H9 (cell line): ENCODE measurements at regions not wholly inside any gene's neighbourhood (a gene's known extent, or its start where the extent isn't known, plus 50 kb on each side); places are given as distances from the start of the nearest gene placed in this dataset.

Source experiments
- DNase-seq: peaks from one replicate; pipeline ENCODE4 v3.0.0-alpha.2; 2017
- H2AFZ ChIP-seq: one replicate; pipeline ENCODE4 v1.6.1; 2013; ENCODE audit warnings: mild to moderate bottlenecking, low read length, control low read depth, moderate library complexity
- H2AK5ac ChIP-seq: 2 replicates; pipeline ENCODE4 v1.6.1; 2013; ENCODE audit warnings: low read length, control low read depth, mixed read lengths; ENCODE audit not compliant: insufficient read length
- H2BK120ac ChIP-seq: one replicate; pipeline ENCODE4 v1.6.1; 2013; ENCODE audit warnings: low read depth, mild to moderate bottlenecking, low read length, control low read depth, inconsistent platforms; ENCODE audit not compliant: poor library complexity, severe bottlenecking
- H2BK12ac ChIP-seq: 2 replicates; pipeline ENCODE4 v1.6.1; 2013; ENCODE audit warnings: low read length, control low read depth, mixed read lengths, low read depth; ENCODE audit not compliant: insufficient read length
- H2BK15ac ChIP-seq: 2 replicates; pipeline ENCODE4 v1.6.1; 2013; ENCODE audit warnings: low read depth, low read length, control low read depth
- H2BK20ac ChIP-seq: one replicate; pipeline ENCODE4 v1.6.1; 2013; ENCODE audit warnings: low read depth, mild to moderate bottlenecking, low read length, control low read depth, inconsistent platforms; ENCODE audit not compliant: poor library complexity, severe bottlenecking
- H2BK5ac ChIP-seq: 2 replicates; pipeline ENCODE4 v1.6.1; 2013; ENCODE audit warnings: low read length, control low read depth, mixed read lengths; ENCODE audit not compliant: insufficient read length
- H3K14ac ChIP-seq: 2 replicates; pipeline ENCODE4 v1.6.1; 2013; ENCODE audit warnings: low read length, control low read depth; ENCODE audit not compliant: insufficient read depth
- H3K18ac ChIP-seq: 2 replicates; pipeline ENCODE4 v1.6.1; 2013; ENCODE audit warnings: low read depth, mild to moderate bottlenecking, mixed read lengths, low read length, control low read depth; ENCODE audit not compliant: insufficient read length
- H3K23ac ChIP-seq: 2 replicates; pipeline ENCODE4 v1.6.1; 2013; ENCODE audit warnings: low read length, control low read depth, mixed read lengths, low read depth; ENCODE audit not compliant: insufficient read length
- H3K23me2 ChIP-seq: 2 replicates; pipeline ENCODE4 v1.6.1; 2013; ENCODE audit warnings: low read depth, mild to moderate bottlenecking, mixed read lengths, low read length, control low read depth; ENCODE audit not compliant: insufficient read length, poor library complexity, severe bottlenecking
- H3K27ac ChIP-seq: 2 replicates; pipeline ENCODE4 v1.5.1; 2013; ENCODE audit warnings: low read length, control low read depth, mixed read lengths, low read depth; ENCODE audit not compliant: insufficient read length
- H3K27me3 ChIP-seq: 2 replicates; pipeline ENCODE4 v1.6.1; 2013; ENCODE audit warnings: low read length, control low read depth, inconsistent platforms; ENCODE audit not compliant: insufficient read depth
- H3K4ac ChIP-seq: 2 replicates; pipeline ENCODE4 v1.6.1; 2013; ENCODE audit warnings: low read depth, mild to moderate bottlenecking, control low read depth, inconsistent platforms, low read length, moderate library complexity
- H3K4me1 ChIP-seq: 2 replicates; pipeline ENCODE4 v1.6.1; 2013; ENCODE audit warnings: low read length, control low read depth, inconsistent platforms; ENCODE audit not compliant: insufficient read depth
- H3K4me2 ChIP-seq: 2 replicates; pipeline ENCODE4 v1.6.1; 2013; ENCODE audit warnings: low read length, control low read depth, mixed read lengths; ENCODE audit not compliant: insufficient read length, insufficient read depth
- H3K56ac ChIP-seq: 2 replicates; pipeline ENCODE4 v1.6.1; 2013; ENCODE audit warnings: low read depth, mild to moderate bottlenecking, mixed read lengths, low read length, control low read depth; ENCODE audit not compliant: insufficient read length
- H3K79me1 ChIP-seq: 2 replicates; pipeline ENCODE4 v1.6.1; 2013; ENCODE audit warnings: low read depth, mild to moderate bottlenecking, moderate library complexity, low read length, control low read depth, inconsistent platforms; ENCODE audit not compliant: insufficient read depth, poor library complexity, severe bottlenecking
- H3K79me2 ChIP-seq: 2 replicates; pipeline ENCODE4 v1.6.1; 2013; ENCODE audit warnings: low read length, control low read depth, inconsistent platforms; ENCODE audit not compliant: insufficient read depth
- H3K9ac ChIP-seq: 2 replicates; pipeline ENCODE4 v1.6.1; 2013; ENCODE audit warnings: low read length, control low read depth, mixed read lengths; ENCODE audit not compliant: insufficient read length; ENCODE audit errors: extremely low read depth
- H3K9me3 ChIP-seq: one replicate; pipeline ENCODE4 v1.6.1; 2013; ENCODE audit warnings: low read depth, low read length, inconsistent platforms; ENCODE audit not compliant: control insufficient read depth
- H3T11ph ChIP-seq: one replicate; pipeline ENCODE4 v1.6.1; 2013; ENCODE audit warnings: mild to moderate bottlenecking, low read length, control low read depth, inconsistent platforms
- H4K20me1 ChIP-seq: one replicate; pipeline ENCODE4 v1.6.1; 2013; ENCODE audit not compliant: control insufficient read depth, insufficient read length, insufficient read depth
- H4K5ac ChIP-seq: 2 replicates; pipeline ENCODE4 v1.6.1; 2013; ENCODE audit warnings: low read depth, mild to moderate bottlenecking, mixed read lengths, low read length, control low read depth; ENCODE audit not compliant: insufficient read length
- H4K8ac ChIP-seq: replicated peaks from 2 replicates; pipeline ENCODE4 v1.6.1; 2013; ENCODE audit warnings: low read length, control low read depth, mixed read lengths, low read depth; ENCODE audit not compliant: insufficient read length
- H4K91ac ChIP-seq: 2 replicates; pipeline ENCODE4 v1.6.1; 2013; ENCODE audit warnings: low read depth, mild to moderate bottlenecking, moderate library complexity, mixed read lengths, low read length, control low read depth; ENCODE audit not compliant: insufficient read length
- H3K27ac Mint-ChIP-seq, 3 experiments: 2 replicates in 2 of 3; 3 replicates in 1 of 3; pipeline ENCODE4 v1.8.0; 2020 to 2021; ENCODE audit warnings: mixed read lengths in 3 of 3, mild to moderate bottlenecking in 1 of 3, moderate library complexity in 1 of 3
- H3K27me3 Mint-ChIP-seq: 2 replicates; pipeline ENCODE4 v1.8.0; 2021; ENCODE audit warnings: low read depth, mild to moderate bottlenecking, moderate library complexity, mixed read lengths
- H3K36me3 Mint-ChIP-seq, 3 experiments: 2 replicates in 2 of 3; 3 replicates in 1 of 3; pipeline ENCODE4 v1.8.0; 2020 to 2021; ENCODE audit warnings: low read depth in 3 of 3, mixed read lengths in 3 of 3; ENCODE audit not compliant: insufficient read depth in 1 of 3
- H3K4me1 Mint-ChIP-seq, 2 experiments: 2 replicates each; pipeline ENCODE4 v1.8.0; 2020; ENCODE audit warnings: mixed read lengths in 2 of 2
- H3K4me3 Mint-ChIP-seq, 2 experiments: 2 replicates in 1 of 2; 3 replicates in 1 of 2; pipeline ENCODE4 v1.8.0; 2020 to 2021; ENCODE audit warnings: mild to moderate bottlenecking in 2 of 2, mixed read lengths in 2 of 2, moderate library complexity in 1 of 2
- H3K9me3 Mint-ChIP-seq, 2 experiments: 2 replicates in 1 of 2; 3 replicates in 1 of 2; pipeline ENCODE4 v1.8.0; 2020; ENCODE audit warnings: mild to moderate bottlenecking in 2 of 2, mixed read lengths in 2 of 2, moderate library complexity in 1 of 2
- WGBS: extraction: QIAGEN DNeasy Blood & Tissue Kit; methylation state at CpG from one replicate; pipeline ENCODE4 v1.1.7; 2013; ENCODE audit warnings: missing lambda C conversion rate, low lambda C conversion rate, mixed read lengths; ENCODE audit not compliant: insufficient read length; ENCODE audit errors: extremely low coverage; 5-methylcytosine and 5-hydroxymethylcytosine counted together
- TF ChIP-seq, protein P1 (sequence below): fragments of 200-600 bp; sonication (generic); conservative IDR thresholded peaks from 3 replicates; pipeline ENCODE4 v1.8.0; 2021; ENCODE audit warnings: antibody characterized with exemption, mild to moderate bottlenecking

DNA sequence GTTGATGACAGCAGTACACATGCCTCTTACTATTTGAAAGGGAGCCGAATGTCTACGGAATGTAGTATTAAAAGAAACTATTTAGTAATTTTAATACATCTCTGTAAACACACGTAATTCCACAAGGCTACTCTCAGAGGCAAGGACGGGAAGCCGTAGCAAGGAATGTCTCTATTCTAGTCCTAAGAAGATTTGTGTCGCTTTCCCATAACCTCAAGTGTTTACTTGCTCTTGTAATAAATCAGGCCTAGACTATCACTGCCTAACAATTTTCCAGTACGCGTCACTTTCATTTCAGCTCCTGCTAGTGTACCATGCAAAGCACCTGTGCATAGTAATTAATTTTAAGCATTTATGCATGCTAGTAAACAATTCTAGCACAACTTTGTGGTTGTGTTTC lies 86.7 kb downstream of the OR13H1 start:
- no peak overlapping the region for H3K23ac ChIP-seq
- H2AK5ac ChIP-seq, result no peak overlapping the region
- H3K4me1 Mint-ChIP-seq, result peaks cover 0 to 2% of the 10 kb centered on the region in 2 experiments; a peak in 1 of 4 replicates
- H3K36me3 Mint-ChIP-seq, result no peaks in the 10 kb centered on the region
- H3K9me3 ChIP-seq, result no peaks in the 10 kb centered on the region
- no peak overlapping the region for H4K8ac ChIP-seq
- H4K5ac ChIP-seq, result no peak overlapping the region
- H3K4me3 Mint-ChIP-seq, result no peak overlapping the region
- H3K4me1 ChIP-seq, result no peaks in the 10 kb centered on the region
- TF ChIP-seq, protein P1, sequence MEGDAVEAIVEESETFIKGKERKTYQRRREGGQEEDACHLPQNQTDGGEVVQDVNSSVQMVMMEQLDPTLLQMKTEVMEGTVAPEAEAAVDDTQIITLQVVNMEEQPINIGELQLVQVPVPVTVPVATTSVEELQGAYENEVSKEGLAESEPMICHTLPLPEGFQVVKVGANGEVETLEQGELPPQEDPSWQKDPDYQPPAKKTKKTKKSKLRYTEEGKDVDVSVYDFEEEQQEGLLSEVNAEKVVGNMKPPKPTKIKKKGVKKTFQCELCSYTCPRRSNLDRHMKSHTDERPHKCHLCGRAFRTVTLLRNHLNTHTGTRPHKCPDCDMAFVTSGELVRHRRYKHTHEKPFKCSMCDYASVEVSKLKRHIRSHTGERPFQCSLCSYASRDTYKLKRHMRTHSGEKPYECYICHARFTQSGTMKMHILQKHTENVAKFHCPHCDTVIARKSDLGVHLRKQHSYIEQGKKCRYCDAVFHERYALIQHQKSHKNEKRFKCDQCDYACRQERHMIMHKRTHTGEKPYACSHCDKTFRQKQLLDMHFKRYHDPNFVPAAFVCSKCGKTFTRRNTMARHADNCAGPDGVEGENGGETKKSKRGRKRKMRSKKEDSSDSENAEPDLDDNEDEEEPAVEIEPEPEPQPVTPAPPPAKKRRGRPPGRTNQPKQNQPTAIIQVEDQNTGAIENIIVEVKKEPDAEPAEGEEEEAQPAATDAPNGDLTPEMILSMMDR, result no peak
- H3K9ac ChIP-seq, result no peak overlapping the region
- H3K56ac ChIP-seq, result no peak overlapping the region
- no peak overlapping the region for H4K91ac ChIP-seq
- no peak overlapping the region for H2AFZ ChIP-seq
- H3K27me3 Mint-ChIP-seq, result peaks cover 9% of the 10 kb centered on the region
- H2BK5ac ChIP-seq, result no peak overlapping the region
- no peaks in the 10 kb centered on the region for H3K79me2 ChIP-seq
- no peaks in the 10 kb centered on the region for H3K27me3 ChIP-seq
- DNase-seq, result no peak
- no peaks in the 10 kb centered on the region for H3K23me2 ChIP-seq
- no peak overlapping the region for H3K18ac ChIP-seq
- WGBS, result no CpG with 5 or more reads among the region's 8 CpGs
- H3K14ac ChIP-seq, result no peak overlapping the region
- H2BK20ac ChIP-seq, result no peak overlapping the region
- H3K27ac Mint-ChIP-seq, result no peak overlapping the region
- no peak overlapping the region for H2BK120ac ChIP-seq
- no peaks in the 10 kb centered on the region for H3K9me3 Mint-ChIP-seq
- H2BK12ac ChIP-seq, result no peak overlapping the region
- H3K27ac ChIP-seq, result no peak overlapping the region
- no peak overlapping the region for H3T11ph ChIP-seq
- H3K4ac ChIP-seq, result no peak overlapping the region
- no peak overlapping the region for H3K4me2 ChIP-seq
- H4K20me1 ChIP-seq, result no peaks in the 10 kb centered on the region
- H2BK15ac ChIP-seq, result no peak overlapping the region
- no peaks in the 10 kb centered on the region for H3K79me1 ChIP-seq
